H1 (cell line): ENCODE measurements at regions not wholly inside any gene's neighbourhood (a gene's known extent, or its start where the extent isn't known, plus 50 kb on each side); places are given as distances from the start of the nearest gene placed in this dataset.

Experiments
- CTCF ChIA-PET: fragments of 300-600 bp; sonication (Branson Sonifier 250); formaldehyde crosslinking; loops from one replicate; lab custom pipeline; 2021; ENCODE audit not compliant: partially characterized antibody; lab: Charles Lee
- POLR2A ChIA-PET: fragments of 300-600 bp; sonication (Branson Sonifier 250); formaldehyde crosslinking; loops from one replicate; lab custom pipeline; 2021; ENCODE audit warnings: inconsistent platforms; ENCODE audit not compliant: partially characterized antibody; lab: Charles Lee
- DNase-seq, 2 experiments: peaks; one replicate each; pipeline versions ENCODE4 v3.0.0 to v3.0.0-alpha.2; 2010 to 2022; ENCODE audit warnings: low spot score in 2 of 2, low read depth in 1 of 2, mixed read lengths in 1 of 2
- FAIRE-seq: peaks from 2 replicates; lab custom pipeline; 2011; peaks lifted over from hg19 to GRCh38; lab: Jason Lieb, UNC
- H2AFZ ChIP-seq: 2 replicates; pipeline ENCODE4 v1.8.1; 2012; ENCODE audit warnings: low read length, inconsistent platforms
- H2AK5ac ChIP-seq: 2 replicates; pipeline ENCODE4 v1.6.1; 2013; ENCODE audit warnings: low read depth, low read length
- H2BK120ac ChIP-seq: replicated peaks from 2 replicates; pipeline ENCODE3; 2013; ENCODE audit warnings: low read depth, low read length, inconsistent platforms
- H2BK12ac ChIP-seq: 2 replicates; pipeline ENCODE4 v1.6.1; 2013; ENCODE audit warnings: low read depth, low read length
- H2BK15ac ChIP-seq: 2 replicates; pipeline ENCODE4 v1.6.1; 2013; ENCODE audit warnings: low read length
- H2BK20ac ChIP-seq: 2 replicates; pipeline ENCODE4 v1.6.1; 2013; ENCODE audit warnings: low read length
- H2BK5ac ChIP-seq: 2 replicates; pipeline ENCODE4 v1.6.1; 2013; ENCODE audit warnings: low read depth, low read length
- H3K14ac ChIP-seq: 2 replicates; pipeline ENCODE4 v1.6.1; 2013; ENCODE audit warnings: inconsistent platforms; ENCODE audit not compliant: insufficient read length
- H3K18ac ChIP-seq: 2 replicates; pipeline ENCODE4 v1.6.1; 2013; ENCODE audit warnings: low read length; ENCODE audit errors: extremely low read depth
- H3K23ac ChIP-seq: 2 replicates; pipeline ENCODE4 v1.6.1; 2013; ENCODE audit warnings: inconsistent platforms; ENCODE audit not compliant: insufficient read length
- H3K23me2 ChIP-seq: 2 replicates; pipeline ENCODE4 v1.6.1; 2013; ENCODE audit warnings: low read depth, low read length
- H3K27ac ChIP-seq: 2 replicates; pipeline ENCODE4 v1.6.1; 2011; ENCODE audit warnings: low read depth, low read length, inconsistent platforms
- H3K27me3 ChIP-seq, 4 experiments: replicated peaks in 1 of 4; 1 replicate in 1 of 4; 2 replicates in 3 of 4; pipeline versions ENCODE4 v1.6.1 to v1.8.1; 2011 to 2013; ENCODE audit warnings: low read length in 3 of 4, mild to moderate bottlenecking in 3 of 4, inconsistent platforms in 2 of 4, mixed read lengths in 2 of 4, moderate library complexity in 1 of 4; ENCODE audit not compliant: control insufficient read depth in 3 of 4, insufficient read depth in 3 of 4; ENCODE audit errors: extremely low read depth in 1 of 4
- H3K36me3 ChIP-seq, 4 experiments: 2 replicates each; pipeline versions ENCODE4 v1.6.1 to v1.8.1; 2011 to 2013; ENCODE audit warnings: mild to moderate bottlenecking in 4 of 4, low read length in 3 of 4, moderate library complexity in 2 of 4, control low read depth in 1 of 4, inconsistent platforms in 1 of 4; ENCODE audit not compliant: insufficient read depth in 4 of 4, control insufficient read depth in 2 of 4
- H3K4ac ChIP-seq: replicated peaks from 2 replicates; pipeline ENCODE3; 2013; ENCODE audit warnings: low read length, low read depth, mixed read lengths, inconsistent platforms; ENCODE audit not compliant: insufficient read length
- H3K4me1 ChIP-seq, 4 experiments: replicated peaks in 1 of 4; 1 replicate in 1 of 4; 2 replicates in 3 of 4; pipeline versions ENCODE4 v1.6.1 to v1.8.1; 2011 to 2013; ENCODE audit warnings: low read length in 3 of 4, inconsistent platforms in 2 of 4, mixed read lengths in 1 of 4; ENCODE audit not compliant: insufficient read depth in 4 of 4, control insufficient read depth in 3 of 4
- H3K4me2 ChIP-seq, 2 experiments: 2 replicates each; pipeline versions ENCODE4 v1.6.1 to v1.8.1; 2011 to 2013; ENCODE audit warnings: low read depth in 2 of 2, low read length in 2 of 2, control low read depth in 1 of 2, inconsistent platforms in 1 of 2, mild to moderate bottlenecking in 1 of 2; ENCODE audit not compliant: insufficient read depth in 1 of 2
- H3K4me3 ChIP-seq, 4 experiments: fragments of 200-600, 300-600 bp in 1 of 4; sonication (generic), shearing (Covaris generic), sonication (Bioruptor Twin) in 1 of 4; 2 replicates each; pipeline versions ENCODE4 v1.5.1 to v1.8.1; 2011 to 2016; ENCODE audit warnings: low read length in 4 of 4, low read depth in 3 of 4, control low read depth in 2 of 4, inconsistent platforms in 2 of 4, mild to moderate bottlenecking in 2 of 4, mixed read lengths in 1 of 4, moderate library complexity in 1 of 4; ENCODE audit not compliant: insufficient read depth in 2 of 4; ENCODE audit errors: extremely low read depth in 1 of 4
- H3K56ac ChIP-seq: replicated peaks from 2 replicates; pipeline ENCODE3; 2013; ENCODE audit warnings: low read depth, mild to moderate bottlenecking, mixed read lengths, low read length, inconsistent platforms; ENCODE audit not compliant: insufficient read length
- H3K79me1 ChIP-seq: 2 replicates; pipeline ENCODE4 v1.6.1; 2013; ENCODE audit warnings: low read depth, low read length, control low read depth
- H3K79me2 ChIP-seq, 2 experiments: 2 replicates each; pipeline versions ENCODE4 v1.6.1 to v1.8.1; 2012 to 2013; ENCODE audit warnings: low read length in 2 of 2, mild to moderate bottlenecking in 2 of 2, inconsistent platforms in 1 of 2; ENCODE audit not compliant: insufficient read depth in 2 of 2, control insufficient read depth in 1 of 2
- H3K9ac ChIP-seq, 4 experiments: replicated peaks in 1 of 4; 1 replicate in 1 of 4; 2 replicates in 3 of 4; pipeline versions ENCODE4 v1.6.1 to v1.8.1; 2011 to 2013; ENCODE audit warnings: low read depth in 3 of 4, low read length in 3 of 4, control low read depth in 2 of 4, mild to moderate bottlenecking in 2 of 4, moderate library complexity in 2 of 4, inconsistent platforms in 1 of 4; ENCODE audit errors: extremely low read depth in 1 of 4
- H3K9me3 ChIP-seq, 2 experiments: 2 replicates each; pipeline versions ENCODE4 v1.6.1 to v1.8.1; 2012 to 2013; ENCODE audit warnings: mild to moderate bottlenecking in 2 of 2, moderate library complexity in 2 of 2, control low read depth in 1 of 2, inconsistent platforms in 1 of 2, low read depth in 1 of 2, low read length in 1 of 2, mixed read lengths in 1 of 2; ENCODE audit not compliant: insufficient read depth in 2 of 2
- H4K20me1 ChIP-seq, 2 experiments: replicated peaks in 1 of 2; 2 replicates each; pipeline versions ENCODE3 to v1.8.1; 2011 to 2013; ENCODE audit warnings: inconsistent platforms in 2 of 2, low read length in 2 of 2, mild to moderate bottlenecking in 1 of 2; ENCODE audit not compliant: insufficient read depth in 2 of 2, control insufficient read depth in 1 of 2
- H4K5ac ChIP-seq: 2 replicates; pipeline ENCODE4 v1.6.1; 2013; ENCODE audit warnings: low read length, low read depth, mixed read lengths, inconsistent platforms; ENCODE audit not compliant: insufficient read length
- H4K8ac ChIP-seq: 2 replicates; pipeline ENCODE4 v1.8.0; 2013; ENCODE audit warnings: mild to moderate bottlenecking, moderate library complexity, low read length, inconsistent platforms; ENCODE audit not compliant: insufficient read depth; ENCODE audit errors: extremely low read depth
- H4K91ac ChIP-seq: replicated peaks from 2 replicates; pipeline ENCODE3; 2013; ENCODE audit warnings: low read length, mixed read lengths, inconsistent platforms; ENCODE audit not compliant: insufficient read length
- ASH2L ChIP-seq: fragments of 200-600, 300-600 bp; sonication (generic); IDR thresholded peaks from one replicate; pipeline ENCODE4 v1.7.1; 2017; ENCODE audit warnings: low read length
- ATF2 ChIP-seq: IDR thresholded peaks from 2 replicates; pipeline ENCODE4 v1.6.1; 2012; ENCODE audit warnings: low read length, inconsistent platforms
- CBX5 ChIP-seq: fragments of 300-800, 300-1000 bp; sonication (generic); IDR thresholded peaks from 2 replicates; pipeline ENCODE4 v1.7.1; 2016; ENCODE audit warnings: antibody characterized with exemption, low read length, low read depth
- CHD2 ChIP-seq: IDR thresholded peaks from 2 replicates; pipeline ENCODE4 v1.6.1; 2012; ENCODE audit warnings: low read length, improper control_type of control experiment
- E2F6 ChIP-seq: IDR thresholded peaks from 2 replicates; pipeline ENCODE4 v1.6.1; 2012; ENCODE audit warnings: inconsistent platforms
- EZH2 ChIP-seq: fragments of 200-600 bp; sonication (generic); IDR thresholded peaks from 2 replicates; pipeline ENCODE4 v1.7.1; 2012; ENCODE audit warnings: low read depth, mild to moderate bottlenecking, moderate library complexity, low read length, inconsistent platforms; ENCODE audit not compliant: severe bottlenecking
- HDAC2 ChIP-seq, 2 experiments: fragments of 300-600 bp in 1 of 2; sonication (generic) in 1 of 2; IDR thresholded peaks; 2 replicates each; pipeline ENCODE4 v1.6.1; 2011 to 2012; ENCODE audit warnings: low read depth in 2 of 2, low read length in 2 of 2, mild to moderate bottlenecking in 2 of 2, moderate library complexity in 2 of 2, borderline replicate concordance in 1 of 2, inconsistent platforms in 1 of 2
- JUN ChIP-seq: IDR thresholded peaks from 2 replicates; pipeline ENCODE4 v1.6.1; 2011; ENCODE audit warnings: low read depth, mild to moderate bottlenecking, improper control_type of control experiment, low read length
- KDM4A ChIP-seq: IDR thresholded peaks from one replicate; pipeline ENCODE4 v1.7.1; 2012; ENCODE audit warnings: low read depth, mild to moderate bottlenecking, moderate library complexity, low read length, inconsistent platforms; ENCODE audit not compliant: severe bottlenecking
- NANOG ChIP-seq: IDR thresholded peaks from 2 replicates; pipeline ENCODE4 v1.6.1; 2011; ENCODE audit warnings: low read length, low read depth, mild to moderate bottlenecking, inconsistent platforms; ENCODE audit not compliant: insufficient read depth, poor library complexity, severe bottlenecking
- SIRT6 ChIP-seq: IDR thresholded peaks from one replicate; pipeline ENCODE4 v1.7.1; 2012; ENCODE audit warnings: low read length, inconsistent platforms
- SP1 ChIP-seq: IDR thresholded peaks from 2 replicates; pipeline ENCODE4 v1.6.1; 2011; ENCODE audit warnings: low read depth, low read length
- YY1 ChIP-seq: IDR thresholded peaks from 2 replicates; pipeline ENCODE4 v1.6.1; 2011; ENCODE audit warnings: low read depth, mild to moderate bottlenecking, low read length
- WGBS, 2 experiments: shearing (Covaris generic) in 1 of 2; methylation state at CpG; one replicate each; pipeline versions ENCODE4 v1.1.6 to v1.1.7; 2013 to 2015; ENCODE audit warnings: low lambda C conversion rate in 2 of 2, mixed read lengths in 2 of 2, inconsistent platforms in 1 of 2, low coverage in 1 of 2, missing lambda C conversion rate in 1 of 2; ENCODE audit not compliant: insufficient replicate concordance in 2 of 2, insufficient coverage in 1 of 2, insufficient read length in 1 of 2; ENCODE audit errors: extremely low coverage in 1 of 2, missing lambda C conversion rate in 1 of 2; 5-methylcytosine and 5-hydroxymethylcytosine counted together

- Histone ChIP-seq H3K23me2 (no peaks in the 10 kb centered on the region), H3K79me2 (no peaks in the 10 kb centered on the region), H4K91ac (no peak overlapping the region), H3K27ac (no peak overlapping the region), H3K14ac (no peak overlapping the region), H2BK20ac (no peak overlapping the region), H3K4me3 (no peak overlapping the region), H3K79me1 (no peaks in the 10 kb centered on the region), H2AK5ac (no peak overlapping the region), H2AFZ (no peak overlapping the region), H3K18ac (no peak overlapping the region), H3K23ac (no peak overlapping the region), H3K9me3 (0 out of 4 replicates have a peak, but pooled peaks cover 0 to 2% of the 10 kb centered on the region in 2 experiments), H3K4ac (no peak overlapping the region), H3K4me1 (no peaks in the 10 kb centered on the region), H2BK12ac (no peak overlapping the region), H3K56ac (no peak overlapping the region), H3K27me3 (no peaks in the 10 kb centered on the region), H4K8ac (no peak overlapping the region), H2BK15ac (no peak overlapping the region), H4K20me1 (no peaks in the 10 kb centered on the region), H3K9ac (no peak overlapping the region), H2BK5ac (no peak overlapping the region), H3K4me2 (no peak overlapping the region), H2BK120ac (no peak overlapping the region), H4K5ac (no peak overlapping the region), H3K36me3 (no peaks in the 10 kb centered on the region)
- ChIA-PET CTCF (interaction anchor here (0.6 kb wide), 2 partner anchors 231 to 240 kb away, joined by 3 to 4 read pairs; no protein-coding TSS in a partner anchor), POLR2A (no interaction called here)
- FAIRE-seq (no peak), DNase-seq (no peak)
- 97% methylated on average over 2 of the region's 2 CpGs; no CpG with 5 or more reads in 1 of the 2 experiments for WGBS, 2 experiments
- TF ChIP-seq HDAC2 (IDR thresholded peaks at IDR 0.05; ENCODE audit: borderline replicate concordance in 1 of 2, low read depth in 2 of 2, low read length in 2 of 2) (no peak), SP1 (no peak), E2F6 (no peak), EZH2 (no peak), KDM4A (no peak), ASH2L (no peak), CBX5 (no peak), ATF2 (no peak), SIRT6 (no peak), JUN (no peak), YY1 (no peak), CHD2 (no peak), NANOG (no peak)
Observed at GRCh38 chr12:92051441-92051840, 94.2 kb downstream of the BTG1 start.
